ENCODE measurements at regions not wholly inside any gene's neighbourhood (a gene's known extent, or its start where the extent isn't known, plus 50 kb on each side); places are given as distances from the start of the nearest gene placed in this dataset.
A peak's percentile ranks its signal among the peaks of the same experiment; 100 is the strongest.
"Not testable (repeated sequence)": the region's sequence is repeated elsewhere in the genome, so short reads cannot be mapped to it uniquely, and the experiment has no call there.

DNA sequence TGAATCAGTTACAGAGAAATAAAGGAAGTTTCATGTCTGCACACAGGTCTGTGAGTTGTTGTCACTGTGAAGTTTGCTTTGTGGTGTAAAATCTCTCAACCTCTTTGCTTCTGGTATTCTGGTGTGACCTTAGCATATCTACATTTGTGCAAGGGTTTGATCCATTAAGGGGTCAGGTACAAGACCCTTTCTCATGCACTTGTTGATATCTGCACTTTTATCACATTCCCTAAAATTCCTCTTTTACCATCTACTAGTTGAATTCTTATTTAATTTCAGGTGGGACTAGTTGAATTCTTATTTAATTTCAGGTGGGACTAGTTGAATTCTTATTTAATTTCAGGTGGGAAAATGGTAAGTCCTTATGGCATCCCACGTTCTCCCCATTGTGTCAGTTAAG, 306.7 kb upstream of the ZNF608 start:
- no peak for DNase-seq

DNA sequence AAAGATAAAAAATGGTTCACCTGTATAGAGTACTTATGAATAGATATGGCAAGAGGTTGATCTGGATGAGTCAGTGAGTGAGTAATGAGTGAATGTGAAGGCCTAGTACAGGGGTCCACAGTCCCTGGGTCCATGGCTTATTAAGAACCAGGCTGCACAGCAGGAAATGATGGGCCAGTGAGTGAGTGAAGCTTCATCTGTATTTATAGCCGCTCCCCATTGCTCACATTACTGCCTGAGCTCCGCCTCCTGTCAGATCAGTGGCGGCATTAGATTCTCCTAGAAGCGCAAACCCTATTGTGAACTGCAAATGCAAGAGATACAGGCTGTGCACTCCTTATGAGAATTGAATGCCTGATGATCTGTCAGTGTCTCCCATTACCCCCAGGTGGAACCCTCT, 307.7 kb upstream of the ZNF608 start:
- no peak for DNase-seq

DNA sequence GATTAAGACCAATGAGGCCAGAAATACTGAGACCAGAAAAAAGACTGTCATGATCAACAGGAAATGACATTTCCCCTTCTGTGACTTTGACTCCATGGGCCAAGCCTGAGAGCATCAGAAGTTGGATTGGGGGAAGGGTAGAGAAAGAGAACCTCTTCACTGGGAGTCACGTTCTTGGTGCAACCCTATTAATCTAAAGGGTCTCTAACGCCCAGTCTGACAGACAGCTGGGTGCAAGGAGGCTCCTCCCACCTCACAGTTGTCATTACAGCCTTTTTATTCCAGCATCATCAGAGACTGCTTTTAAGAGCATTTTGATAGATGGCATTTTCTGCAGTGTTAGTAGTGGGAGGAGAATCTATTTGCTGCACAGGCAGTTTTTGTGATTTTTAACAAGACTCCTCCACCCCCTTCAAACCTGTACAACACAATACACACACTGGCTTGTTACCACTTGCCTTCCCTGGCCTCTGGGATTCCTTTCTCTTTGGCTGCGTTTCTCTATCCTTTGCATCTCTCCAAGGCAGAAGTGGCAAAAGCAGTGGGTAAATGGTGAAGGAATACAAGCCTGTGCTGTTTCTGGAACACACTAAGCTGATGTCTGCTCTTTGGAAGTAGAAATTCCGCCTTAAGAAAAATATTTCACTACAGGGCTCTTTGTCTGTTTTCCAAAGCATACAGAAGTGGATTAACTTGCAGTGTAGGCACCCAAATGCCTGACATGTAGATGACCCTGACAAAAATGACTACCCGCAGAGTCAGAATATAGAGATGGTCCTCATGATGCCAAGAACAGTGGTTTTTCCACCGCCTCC, 310.4 kb upstream of the ZNF608 start:
- no peak for DNase-seq

DNA sequence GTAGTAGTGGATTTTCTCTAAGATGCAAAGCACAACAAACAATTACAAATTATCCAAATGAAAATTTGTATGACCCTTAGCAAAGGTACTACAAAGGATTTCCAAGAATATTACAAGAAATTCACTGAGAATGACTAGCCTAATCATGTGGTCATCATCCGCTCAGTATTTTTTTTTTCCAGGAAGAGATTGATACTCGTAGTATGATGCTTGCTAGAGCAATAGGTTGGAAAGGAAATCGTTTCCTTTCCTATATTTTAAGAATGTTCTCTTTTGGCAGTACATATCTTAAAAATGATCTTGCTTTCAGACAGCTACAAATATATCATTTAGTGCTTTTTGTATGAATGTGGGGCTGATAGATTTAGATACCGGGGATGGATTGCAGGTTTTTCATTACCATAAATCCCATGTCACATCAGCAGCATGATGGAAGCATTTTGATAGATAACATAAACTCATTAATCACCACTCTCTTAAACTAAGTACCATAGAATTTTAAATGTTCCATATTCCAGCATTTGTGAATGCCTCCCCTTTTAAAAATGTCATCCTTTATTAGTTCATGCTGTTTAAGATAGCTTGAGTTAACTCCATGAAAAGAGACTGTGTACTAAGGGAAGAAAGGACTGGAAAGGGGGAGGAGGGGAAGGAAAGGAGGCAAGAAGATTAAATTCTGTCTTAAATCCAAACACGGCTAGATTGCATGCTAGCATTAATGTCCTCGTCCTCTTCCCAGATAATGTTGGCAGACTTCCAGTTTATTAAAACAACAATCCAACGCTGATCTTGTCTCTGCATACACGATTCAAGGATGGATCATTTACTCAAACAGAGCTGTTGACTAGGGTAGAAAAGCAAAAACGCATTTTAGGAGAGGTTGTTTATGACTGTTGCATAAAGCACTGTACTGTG, 311.7 kb upstream of the ZNF608 start:
- peak; percentile 66 for DNase-seq

DNA sequence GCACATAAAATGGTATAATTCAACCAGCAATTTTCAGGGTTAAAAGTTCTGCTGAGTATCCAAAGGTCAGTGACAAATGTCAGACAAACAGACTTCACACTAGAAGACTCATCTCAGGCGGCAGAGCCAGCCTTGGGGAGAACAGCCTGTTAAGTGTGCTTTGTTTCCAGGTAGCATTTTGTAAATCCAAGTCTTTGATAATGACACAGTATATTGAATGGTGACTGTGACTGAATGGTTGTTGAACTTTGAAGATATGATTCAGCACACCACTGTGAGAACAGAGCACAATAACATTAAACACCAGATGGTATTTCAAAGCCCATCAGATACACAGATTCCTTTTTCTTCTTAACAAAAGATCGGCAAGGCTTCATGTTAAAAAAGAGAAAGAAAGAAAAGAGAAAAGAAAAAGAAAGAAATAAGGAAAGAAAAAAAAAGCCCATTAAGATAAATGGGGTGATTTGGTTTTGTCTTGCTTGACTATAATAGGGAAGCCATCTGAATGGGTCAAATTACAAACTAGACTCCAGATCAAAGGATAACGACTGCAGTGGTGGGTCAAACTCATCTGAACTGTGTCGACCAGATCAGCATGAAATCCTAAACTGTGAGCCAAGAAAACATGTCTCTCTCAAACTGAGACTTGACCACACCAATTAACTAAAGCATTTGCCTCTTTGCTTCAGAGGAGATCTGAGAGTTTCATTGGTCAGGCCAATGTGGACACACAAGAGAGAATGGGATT, 313.0 kb upstream of the ZNF608 start:
- no peak for DNase-seq

DNA sequence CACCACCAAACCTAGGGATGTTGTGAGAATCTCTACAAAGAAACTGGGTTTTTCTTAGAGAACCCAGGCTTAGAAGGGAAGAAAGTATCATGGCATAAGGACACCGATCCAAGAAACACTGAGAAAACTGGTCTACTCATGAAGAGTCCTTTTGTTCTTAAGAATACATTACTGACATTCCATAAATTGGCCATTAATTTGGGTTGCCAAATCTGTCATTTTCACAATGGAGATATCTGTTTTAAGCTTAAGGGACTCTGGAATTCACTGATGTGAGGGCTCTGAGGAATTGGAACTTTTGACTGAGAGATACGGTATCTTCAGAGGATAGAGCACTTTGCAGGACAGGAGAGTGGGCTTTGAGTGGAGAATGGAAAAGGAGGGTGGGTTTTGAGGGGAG, 315.3 kb upstream of the ZNF608 start:
- DNase-seq, result no peak

DNA sequence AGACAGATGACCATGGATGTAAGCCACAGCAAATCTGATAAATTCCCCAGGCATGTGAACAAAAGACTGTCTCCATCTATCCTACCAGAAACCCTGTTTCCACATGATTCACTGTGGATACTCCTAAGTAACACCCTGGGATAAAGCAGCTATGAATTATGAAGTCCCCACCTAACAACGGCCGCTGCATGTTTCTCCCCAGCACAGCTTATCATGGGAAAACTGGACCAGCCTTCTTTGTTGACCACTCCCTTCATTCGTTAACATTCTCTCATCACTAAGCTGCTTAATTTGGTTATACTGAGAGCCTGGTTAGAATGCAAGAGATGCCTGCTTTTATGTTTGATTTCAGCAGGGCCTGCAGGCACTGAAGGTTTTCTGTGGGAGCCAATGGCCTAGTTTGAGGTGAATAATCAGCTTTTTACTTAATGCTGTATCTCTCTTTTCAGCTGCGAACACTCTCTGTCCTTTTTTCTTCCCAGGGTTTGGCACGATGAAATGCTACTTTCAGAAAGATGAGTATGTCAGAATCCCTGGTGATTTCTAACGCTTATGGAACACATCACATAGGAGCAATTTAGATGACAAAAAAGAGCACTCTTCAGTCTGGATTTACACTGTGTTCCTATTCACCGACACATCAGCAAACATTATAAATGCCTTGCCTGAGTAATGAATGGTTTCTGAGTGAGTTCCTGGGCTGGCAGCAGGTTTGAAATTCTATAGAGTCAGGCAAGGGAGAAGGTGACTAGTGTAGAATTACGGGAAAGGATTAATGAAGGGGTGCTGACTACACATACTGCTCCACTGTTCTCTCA, 318.4 kb upstream of the ZNF608 start:
- peak; percentile 77 for DNase-seq

DNA sequence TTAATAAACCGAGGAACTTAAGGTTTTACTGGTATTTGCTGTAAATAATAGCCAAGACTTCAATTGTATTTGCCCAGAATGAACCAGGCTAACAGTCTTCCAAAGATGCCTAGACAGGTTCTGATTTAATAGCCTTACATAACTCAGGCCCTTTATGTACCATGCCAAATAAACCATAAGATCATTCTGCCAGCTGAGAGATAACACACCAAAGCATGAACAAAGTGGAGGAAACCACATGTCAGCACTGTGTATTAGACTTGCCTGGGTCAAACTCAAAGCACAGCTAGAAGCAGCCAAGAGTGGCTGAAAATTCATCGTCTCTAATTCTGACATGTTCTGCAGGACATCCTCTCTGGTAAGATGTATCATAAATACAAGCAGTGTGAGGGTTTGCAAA, 319.3 kb upstream of the ZNF608 start:
- DNase-seq, result no peak

DNA sequence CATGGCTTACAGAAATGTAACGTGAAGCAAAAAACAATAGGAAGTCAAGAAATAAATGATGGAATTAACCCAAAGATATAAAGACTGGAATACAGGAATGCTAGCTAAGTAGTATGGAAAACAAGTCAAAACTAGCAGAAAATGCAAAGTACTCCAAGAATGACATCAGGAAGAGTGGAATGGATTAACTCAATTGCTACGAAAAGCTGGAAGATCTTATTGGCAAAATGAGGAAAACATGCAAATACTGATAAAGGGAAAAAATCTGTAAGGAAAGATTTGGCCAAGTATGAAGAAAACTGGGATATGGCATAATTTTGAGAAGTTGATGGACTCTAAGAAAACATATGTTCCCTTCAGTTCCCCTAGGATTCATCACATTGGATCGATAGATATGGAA, 324.5 kb upstream of the ZNF608 start:
- no peak for DNase-seq

DNA sequence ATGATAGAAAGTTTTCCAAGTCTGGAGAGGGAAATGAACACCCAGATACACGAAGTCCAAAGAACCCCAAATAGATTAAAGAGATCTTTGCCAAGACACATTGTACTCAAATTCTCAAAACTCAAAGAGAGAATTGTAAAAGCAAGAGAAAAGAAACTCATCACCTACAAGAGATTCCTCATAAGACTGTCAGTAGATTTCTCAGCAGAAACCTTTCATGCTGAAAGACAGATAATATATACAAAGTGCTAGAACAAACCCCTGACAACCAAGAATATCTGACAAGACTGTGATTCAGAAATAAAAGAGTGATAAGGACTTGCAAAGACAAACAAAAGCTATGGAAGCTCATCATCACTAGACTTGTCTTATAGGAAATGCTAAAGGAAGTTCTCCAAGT, 326.7 kb upstream of the ZNF608 start:
- no peak for DNase-seq

DNA sequence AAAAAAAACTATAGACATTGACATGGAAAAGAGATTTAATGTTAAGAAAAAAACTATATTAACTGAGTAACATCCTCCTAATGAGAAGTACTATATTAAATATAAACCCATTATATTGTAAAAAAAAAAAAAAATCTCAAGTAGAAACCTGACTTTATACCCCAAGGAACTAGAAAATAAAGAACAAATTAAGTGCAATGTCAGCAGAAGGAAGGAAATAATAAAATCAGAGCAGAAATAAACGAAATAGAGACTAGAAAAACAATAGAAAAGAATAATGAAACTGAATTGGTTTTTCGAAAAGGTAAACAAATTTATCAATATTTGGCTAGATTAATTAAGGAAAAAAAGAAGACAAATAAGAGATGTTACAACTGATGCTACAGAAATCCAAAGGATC, 329.1 kb upstream of the ZNF608 start:
- no peak for DNase-seq

DNA sequence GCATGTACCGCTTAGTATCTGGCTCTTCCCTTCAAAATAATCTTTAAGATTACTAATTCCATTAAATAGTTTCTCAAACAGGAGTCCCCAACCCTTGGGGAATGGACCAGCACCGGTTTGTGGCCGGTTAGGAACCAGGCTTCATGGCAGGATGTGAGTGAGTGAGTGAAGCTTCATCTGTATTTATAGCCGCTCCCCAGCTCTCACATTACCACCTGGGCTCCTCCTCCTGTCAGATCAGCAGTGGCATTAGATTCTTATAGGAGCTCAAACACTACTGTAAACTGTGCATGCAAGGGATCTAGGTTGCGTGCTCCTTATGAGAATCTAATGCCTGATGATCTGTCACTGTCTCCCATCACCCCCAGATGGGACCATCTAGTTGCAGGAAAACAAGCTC, 332.6 kb upstream of the ZNF608 start:
- not testable (repeated sequence) for DNase-seq

DNA sequence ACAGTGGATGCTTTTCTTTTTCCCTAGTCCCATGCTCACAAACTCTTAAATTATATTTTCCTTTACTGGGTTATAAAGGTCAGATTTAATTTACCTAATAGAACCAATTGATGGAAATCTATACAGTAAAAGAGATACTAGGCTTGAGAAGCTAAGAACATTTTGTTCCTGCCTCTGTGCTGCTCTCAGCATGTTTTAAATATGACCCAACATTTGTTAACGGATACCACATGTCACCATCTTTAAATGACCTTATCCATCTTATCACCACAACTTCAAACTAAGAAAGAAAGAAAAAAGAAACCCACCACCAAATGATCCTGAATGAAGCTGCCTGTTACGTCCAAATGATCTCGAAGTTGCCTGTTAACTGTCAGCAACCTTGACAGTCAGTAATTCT, 334.7 kb upstream of the ZNF608 start:
- DNase-seq, result no peak

DNA sequence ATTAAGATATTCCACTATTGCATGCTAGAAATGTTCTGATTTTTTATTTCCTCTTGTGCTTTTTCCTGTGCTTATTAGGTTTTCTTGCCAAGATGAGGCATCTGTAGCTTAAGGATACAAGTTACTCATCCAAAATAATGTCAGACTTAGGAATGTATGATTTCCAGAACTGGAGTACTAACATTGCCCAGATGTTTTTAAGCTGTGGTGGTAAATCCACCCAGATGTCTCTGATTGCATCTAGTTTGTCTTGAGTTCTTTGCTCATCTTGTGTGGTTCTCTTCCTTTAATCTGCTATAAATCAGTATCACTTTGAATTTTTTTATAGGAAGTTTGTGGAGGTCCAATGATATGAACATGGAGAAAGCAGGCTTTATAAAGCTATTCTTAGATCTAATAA, 337.5 kb upstream of the ZNF608 start:
- peak; percentile 95 for DNase-seq

DNA sequence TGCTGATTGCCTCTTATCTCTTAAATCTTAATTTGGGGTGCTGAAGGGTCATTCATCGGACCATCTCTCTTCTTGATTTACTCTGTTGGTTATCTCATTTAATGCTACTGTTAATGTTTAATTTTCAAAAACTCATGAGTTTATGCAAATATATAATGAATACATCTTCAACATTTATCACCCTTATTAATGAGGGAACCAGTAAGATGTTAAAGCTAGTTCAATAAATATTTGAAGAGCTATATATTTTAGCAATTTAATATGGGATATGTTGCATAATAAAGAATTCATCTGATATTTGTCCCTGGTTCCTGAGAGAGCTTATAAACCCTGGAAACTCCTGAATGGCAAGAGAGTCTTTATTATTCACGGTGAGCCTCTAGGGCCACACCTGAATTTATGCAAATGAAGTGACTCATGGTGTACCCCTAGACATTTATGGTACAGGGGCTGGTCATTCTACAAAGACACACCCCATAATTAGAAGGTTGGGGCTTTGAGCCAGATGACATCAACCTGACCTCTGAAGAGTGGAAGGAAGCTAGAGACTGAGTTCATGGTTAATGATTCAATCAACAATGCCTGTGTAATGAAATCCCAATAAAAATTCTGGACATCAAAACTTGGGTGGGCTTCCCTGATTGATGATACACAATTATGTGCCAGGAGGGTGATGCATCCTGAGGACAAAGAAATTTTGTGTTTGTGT, 339.5 kb upstream of the ZNF608 start:
- no peak for DNase-seq

DNA sequence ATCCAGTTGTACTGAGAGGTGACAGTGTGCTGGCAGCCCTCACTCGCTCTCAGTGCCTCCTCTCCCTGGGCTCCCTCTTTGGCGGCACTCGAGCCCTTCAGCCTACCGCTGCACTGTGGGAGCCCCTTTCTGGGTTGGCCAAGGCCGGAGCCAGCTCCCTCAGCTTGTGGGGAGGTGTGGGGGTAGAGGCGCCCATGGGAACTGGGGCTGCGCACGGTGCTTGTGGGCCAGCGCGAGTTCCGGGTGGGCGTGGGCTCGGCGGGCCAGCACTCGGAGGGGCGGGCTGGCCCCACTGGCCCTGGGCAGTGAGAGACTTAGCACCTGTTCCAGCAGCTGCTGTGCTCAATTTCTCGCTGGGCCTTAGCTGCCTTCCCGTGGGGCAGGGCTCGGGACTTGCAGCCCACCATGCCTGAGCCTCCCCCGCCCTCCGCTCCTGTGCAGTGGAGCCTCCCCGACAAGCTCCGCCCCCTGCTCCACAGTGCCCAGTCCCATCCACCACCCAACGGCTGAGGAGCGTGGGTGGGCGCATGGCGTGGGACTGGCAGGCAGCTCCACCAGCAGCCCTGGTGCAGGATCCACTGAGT, 342.2 kb upstream of the ZNF608 start:
- DNase-seq, result no peak

DNA sequence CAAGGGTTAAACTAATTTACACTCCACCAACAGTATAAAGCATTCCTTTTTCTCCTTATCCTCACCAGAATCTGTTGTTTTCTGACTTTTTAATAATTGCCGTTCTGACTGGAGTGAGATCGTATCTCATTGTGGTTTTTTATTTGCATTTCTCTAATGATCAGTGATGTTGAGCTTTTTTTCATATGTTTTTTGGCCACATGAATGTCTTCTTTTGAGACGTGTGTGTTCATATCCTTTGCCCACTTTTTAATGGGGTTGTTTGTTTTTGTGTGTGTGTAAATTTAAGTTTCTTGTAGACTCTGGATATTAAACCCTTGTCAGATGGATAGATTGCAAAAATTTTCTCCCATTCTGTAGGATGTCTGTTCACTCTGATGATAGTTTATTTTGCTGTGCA, 345.7 kb upstream of the ZNF608 start:
- DNase-seq, result not testable (repeated sequence)

DNA sequence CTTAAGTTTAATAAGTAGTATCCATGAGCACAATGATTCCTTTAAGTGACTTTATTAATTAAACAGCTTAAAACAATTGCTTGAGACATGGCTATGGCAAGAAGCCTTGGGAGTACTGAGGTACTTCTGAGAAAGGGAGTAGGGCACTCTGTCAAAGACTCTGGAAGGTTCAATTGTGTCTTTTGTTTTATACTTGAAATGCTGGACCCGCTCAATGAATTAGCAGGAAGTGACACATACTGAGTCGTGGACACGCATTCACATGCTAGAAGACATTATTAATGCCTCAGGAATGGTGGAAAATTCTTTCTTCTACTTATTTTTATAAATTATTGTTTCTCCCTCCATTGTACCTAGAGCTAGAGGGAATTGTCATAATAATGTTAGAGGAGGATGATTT, 347.3 kb upstream of the ZNF608 start:
- DNase-seq, result peak; percentile 90

DNA sequence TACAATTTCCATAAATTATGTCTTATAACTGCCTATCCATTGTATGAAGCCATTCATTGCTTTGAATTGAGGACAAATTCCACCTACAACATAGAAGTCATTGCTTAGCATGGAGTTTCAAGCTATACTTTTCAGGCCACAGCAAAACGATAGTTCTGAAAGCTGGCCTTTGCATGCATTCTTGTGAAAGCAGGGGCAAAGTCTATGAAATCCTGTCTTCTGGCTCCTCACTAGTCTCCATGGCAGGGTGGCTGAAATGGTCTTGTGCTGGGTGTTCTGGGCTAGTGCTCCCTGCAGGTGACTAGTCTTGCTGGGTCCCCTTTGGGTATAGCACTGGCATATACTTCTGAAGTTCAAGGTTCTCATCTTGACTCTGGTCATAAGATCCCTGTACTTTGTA, 353.9 kb upstream of the ZNF608 start:
- no peak for DNase-seq

DNA sequence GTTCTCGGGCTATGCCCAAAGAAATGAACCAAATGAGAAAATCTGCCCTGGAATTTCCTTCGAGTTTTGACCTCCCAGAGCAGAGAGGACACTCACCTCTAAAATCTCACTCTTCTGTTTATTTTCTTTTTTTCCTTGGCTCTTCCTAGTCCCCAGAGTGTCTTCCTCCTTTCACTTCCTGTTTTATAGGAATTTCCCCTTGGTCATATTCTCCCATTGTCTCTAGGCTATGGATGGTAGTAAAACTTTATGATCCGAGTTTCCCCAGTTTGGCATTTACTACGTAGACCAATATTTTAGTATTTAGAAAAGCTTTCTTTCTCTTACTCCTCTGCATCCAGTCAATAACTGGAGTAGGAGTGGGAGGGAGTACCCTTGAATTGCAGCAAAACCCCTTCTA, 354.5 kb upstream of the ZNF608 start:
- DNase-seq, result no peak

DNA sequence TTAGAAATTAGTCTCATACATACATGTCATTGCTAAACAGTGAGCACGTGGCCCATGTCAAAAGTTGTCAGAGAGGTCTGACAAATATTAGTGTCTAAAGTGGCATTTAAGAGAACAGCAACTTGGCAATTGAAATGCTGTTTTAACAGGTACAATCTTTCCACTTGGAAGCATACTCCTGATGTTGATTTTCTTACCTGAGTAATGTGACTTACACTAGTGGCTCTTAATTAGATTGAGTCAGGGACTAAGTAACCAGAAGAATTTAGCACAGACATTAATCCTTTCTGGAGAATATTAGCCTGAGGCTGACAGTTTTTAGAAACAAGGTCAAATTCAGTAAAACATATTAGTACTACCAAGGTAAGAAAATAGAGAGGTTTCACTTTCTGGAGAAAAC, 357.0 kb upstream of the ZNF608 start:
- DNase-seq, result no peak

DNA sequence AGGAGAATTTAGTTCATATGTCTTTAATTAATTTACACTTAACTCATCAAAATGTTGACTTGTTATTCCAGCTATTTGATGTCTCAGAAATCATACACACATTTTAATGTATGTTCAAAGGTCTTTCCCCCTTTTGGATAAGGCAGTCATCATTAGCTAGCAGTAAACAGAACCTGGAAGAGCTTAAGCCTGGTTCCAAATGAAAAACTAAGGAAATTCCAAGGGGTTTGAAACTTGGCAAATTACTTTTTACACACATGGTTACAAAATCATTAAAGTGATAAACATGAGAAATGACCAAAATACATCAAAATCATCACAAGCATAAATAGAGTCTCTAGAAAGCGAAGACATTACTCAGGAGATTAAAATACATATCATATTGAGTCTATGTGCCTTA, 359.8 kb upstream of the ZNF608 start:
- DNase-seq, result no peak

Data from fibroblast of upper back skin (primary cell).